Hepatocyte (in vitro differentiated cells): ENCODE measurements at regions not wholly inside any gene's neighbourhood (a gene's known extent, or its start where the extent isn't known, plus 50 kb on each side); places are given as distances from the start of the nearest gene placed in this dataset.

Experiments used
- DNase-seq: peaks from one replicate; pipeline ENCODE4 v3.0.0-alpha.2; 2016; ENCODE audit warnings: low spot score
- H2AFZ ChIP-seq: fragments of 200-600 bp; sonication (generic); 2 replicates; pipeline ENCODE4 v1.6.0; 2016; ENCODE audit warnings: antibody characterized with exemption, mild to moderate bottlenecking
- H3K27ac ChIP-seq: fragments of 200-600 bp; sonication (generic); 2 replicates; pipeline ENCODE4 v1.5.1; 2016; ENCODE audit warnings: mild to moderate bottlenecking
- H3K27me3 ChIP-seq: fragments of 200-600 bp; sonication (generic); 2 replicates; pipeline ENCODE4 v1.6.1; 2016
- H3K36me3 ChIP-seq: fragments of 200-600 bp; sonication (generic); replicated peaks from 2 replicates; pipeline ENCODE4 v1.5.1; 2016; ENCODE audit warnings: low read depth; ENCODE audit not compliant: insufficient read depth
- H3K4me1 ChIP-seq: fragments of 200-600 bp; sonication (generic); 2 replicates; pipeline ENCODE4 v1.5.1; 2016; ENCODE audit warnings: mild to moderate bottlenecking, moderate library complexity; ENCODE audit not compliant: insufficient read depth
- H3K4me2 ChIP-seq: fragments of 200-600 bp; sonication (generic); 2 replicates; pipeline ENCODE4 v1.6.0; 2016
- H3K4me3 ChIP-seq: fragments of 200-600 bp; sonication (generic); 2 replicates; pipeline ENCODE4 v1.5.1; 2016; ENCODE audit warnings: mild to moderate bottlenecking
- H3K79me2 ChIP-seq: fragments of 200-600 bp; sonication (generic); 2 replicates; pipeline ENCODE4 v1.6.0; 2017; ENCODE audit warnings: mild to moderate bottlenecking
- H3K9me2 ChIP-seq: fragments of 200-600 bp; sonication (generic); replicated peaks from 2 replicates; pipeline ENCODE4 v1.6.0; 2017; ENCODE audit warnings: mild to moderate bottlenecking; ENCODE audit not compliant: insufficient read depth
- H3K9me3 ChIP-seq: fragments of 200-600 bp; sonication (generic); 2 replicates; pipeline ENCODE4 v1.5.1; 2016; ENCODE audit warnings: low read depth, mild to moderate bottlenecking
- H4K20me1 ChIP-seq: fragments of 200-600 bp; sonication (generic); 2 replicates; pipeline ENCODE4 v1.6.0; 2016; ENCODE audit warnings: mild to moderate bottlenecking; ENCODE audit not compliant: insufficient read depth, poor library complexity, severe bottlenecking
- EZH2 ChIP-seq: fragments of 200-600 bp; sonication (generic); IDR thresholded peaks from 2 replicates; pipeline ENCODE4 v1.6.1; 2016; ENCODE audit warnings: antibody characterized with exemption, mild to moderate bottlenecking, borderline replicate concordance
- EZH2phosphoT487 ChIP-seq: fragments of 200-600 bp; sonication (generic); IDR thresholded peaks from one replicate; pipeline ENCODE4 v1.6.1; 2018; ENCODE audit warnings: antibody characterized with exemption, mild to moderate bottlenecking, low read depth, moderate library complexity; ENCODE audit not compliant: unreplicated experiment, severe bottlenecking
- WGBS: methylation state at CpG from one replicate; pipeline ENCODE4 v1.1.6; 2016; ENCODE audit warnings: low lambda C conversion rate; ENCODE audit errors: missing lambda C conversion rate; 5-methylcytosine and 5-hydroxymethylcytosine counted together
- TF ChIP-seq, protein P1 (sequence below): fragments of 200-600 bp; sonication (generic); IDR thresholded peaks from 2 replicates; pipeline ENCODE4 v1.5.1; 2016; ENCODE audit warnings: antibody characterized with exemption, mild to moderate bottlenecking; ENCODE audit not compliant: poor library complexity

DNA sequence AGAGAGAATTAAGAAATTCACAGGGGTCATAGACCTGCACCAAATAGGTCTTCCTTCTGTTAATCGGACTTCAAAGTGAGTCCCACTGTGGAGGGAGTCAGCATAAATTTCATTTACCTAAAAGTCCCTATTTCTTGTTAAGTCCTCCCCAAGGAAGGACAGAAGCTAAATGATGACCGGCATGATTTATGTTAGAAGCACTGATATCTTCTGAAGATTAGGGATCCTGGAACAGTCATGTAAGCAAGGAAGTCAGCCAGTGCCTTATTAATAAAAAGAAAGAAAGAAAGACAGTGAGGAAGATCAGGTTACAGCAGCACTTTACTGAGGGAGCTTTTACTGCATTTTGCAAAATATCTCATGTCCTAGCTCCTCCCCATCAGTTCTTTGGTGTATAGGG is 287.5 kb downstream of the FOXG1 start:
- Histone ChIP-seq H3K4me2 (no peak overlapping the region), H2AFZ (no peak overlapping the region), H3K9me2 (no peaks in the 10 kb centered on the region), H3K9me3 (no peaks in the 10 kb centered on the region), H3K4me3 (no peak overlapping the region), H3K27me3 (no peaks in the 10 kb centered on the region), H3K36me3 (no peaks in the 10 kb centered on the region), H3K27ac (no peak overlapping the region), H4K20me1 (peaks cover 3% of the 10 kb centered on the region), H3K4me1 (no peaks in the 10 kb centered on the region), H3K79me2 (no peaks in the 10 kb centered on the region)
- WGBS: 73% methylated on average over 2 of the region's 2 CpGs
- DNase-seq: no peak
- no peak for TF ChIP-seq EZH2phosphoT487
- TF ChIP-seq EZH2: no peak
- TF ChIP-seq, protein P1, sequence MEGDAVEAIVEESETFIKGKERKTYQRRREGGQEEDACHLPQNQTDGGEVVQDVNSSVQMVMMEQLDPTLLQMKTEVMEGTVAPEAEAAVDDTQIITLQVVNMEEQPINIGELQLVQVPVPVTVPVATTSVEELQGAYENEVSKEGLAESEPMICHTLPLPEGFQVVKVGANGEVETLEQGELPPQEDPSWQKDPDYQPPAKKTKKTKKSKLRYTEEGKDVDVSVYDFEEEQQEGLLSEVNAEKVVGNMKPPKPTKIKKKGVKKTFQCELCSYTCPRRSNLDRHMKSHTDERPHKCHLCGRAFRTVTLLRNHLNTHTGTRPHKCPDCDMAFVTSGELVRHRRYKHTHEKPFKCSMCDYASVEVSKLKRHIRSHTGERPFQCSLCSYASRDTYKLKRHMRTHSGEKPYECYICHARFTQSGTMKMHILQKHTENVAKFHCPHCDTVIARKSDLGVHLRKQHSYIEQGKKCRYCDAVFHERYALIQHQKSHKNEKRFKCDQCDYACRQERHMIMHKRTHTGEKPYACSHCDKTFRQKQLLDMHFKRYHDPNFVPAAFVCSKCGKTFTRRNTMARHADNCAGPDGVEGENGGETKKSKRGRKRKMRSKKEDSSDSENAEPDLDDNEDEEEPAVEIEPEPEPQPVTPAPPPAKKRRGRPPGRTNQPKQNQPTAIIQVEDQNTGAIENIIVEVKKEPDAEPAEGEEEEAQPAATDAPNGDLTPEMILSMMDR: no peak

- no peaks in the 10 kb centered on the region for H3K9me2 ChIP-seq
- no peak for DNase-seq
- TF ChIP-seq EZH2phosphoT487 (no peak), EZH2 (no peak)
- TF ChIP-seq, protein P1: no peak
- H3K4me2 ChIP-seq: no peak overlapping the region
- no peaks in the 10 kb centered on the region for H3K79me2 ChIP-seq
- H2AFZ ChIP-seq: no peak overlapping the region
- no peak overlapping the region for H3K4me3 ChIP-seq
- no peak overlapping the region for H3K27ac ChIP-seq
- H3K4me1 ChIP-seq: no peaks in the 10 kb centered on the region
- peaks cover 3% of the 10 kb centered on the region for H4K20me1 ChIP-seq
- 75% methylated on average over 6 of the region's 6 CpGs for WGBS
- H3K27me3 ChIP-seq: no peaks in the 10 kb centered on the region
- no peaks in the 10 kb centered on the region for H3K9me3 ChIP-seq
- no peaks in the 10 kb centered on the region for H3K36me3 ChIP-seq
These were observed 289.5 kb downstream of the FOXG1 start for GRCh38 chr14:29056041-29056566.

GRCh38 chr14:29061702-29062101 is 295.1 kb downstream of the FOXG1 start:
- Histone ChIP-seq H3K9me2 (no peaks in the 10 kb centered on the region), H3K9me3 (no peaks in the 10 kb centered on the region), H3K27ac (no peak overlapping the region), H3K36me3 (no peaks in the 10 kb centered on the region), H3K4me1 (peaks cover 5% of the 10 kb centered on the region), H3K79me2 (no peaks in the 10 kb centered on the region), H3K4me3 (no peak overlapping the region), H4K20me1 (no peaks in the 10 kb centered on the region), H3K27me3 (no peaks in the 10 kb centered on the region), H3K4me2 (no peak overlapping the region), H2AFZ (no peak overlapping the region)
- TF ChIP-seq EZH2phosphoT487 (no peak), EZH2 (no peak)
- TF ChIP-seq, protein P1: no peak
- DNase-seq: no peak
- WGBS: 76% methylated on average over 2 of the region's 2 CpGs

DNA sequence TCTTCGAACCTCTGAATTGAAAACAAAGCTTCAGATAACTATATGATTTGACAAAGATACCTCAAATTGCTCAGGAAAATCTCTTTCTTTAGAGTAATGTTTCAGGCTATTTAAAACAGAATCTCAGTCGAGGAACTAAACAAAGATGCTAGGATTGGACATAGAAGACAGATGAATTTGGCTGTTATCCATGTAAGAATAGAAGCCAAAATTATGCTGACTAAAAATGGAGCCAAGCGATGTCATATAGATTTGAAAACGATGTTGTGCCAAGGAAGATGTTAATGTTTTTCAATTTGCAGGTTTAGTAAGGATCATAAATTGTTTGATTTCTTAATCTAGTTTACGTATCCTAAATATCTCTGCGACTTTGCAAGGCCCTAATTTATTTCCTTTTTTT is 295.9 kb downstream of the FOXG1 start:
- no peak for TF ChIP-seq EZH2phosphoT487
- TF ChIP-seq, protein P1: no peak
- TF ChIP-seq EZH2: no peak
- no peak for DNase-seq
- no peaks in the 10 kb centered on the region for H4K20me1 ChIP-seq
- H3K4me1 ChIP-seq: peaks cover 5% of the 10 kb centered on the region
- no peak overlapping the region for H3K4me3 ChIP-seq
- no peaks in the 10 kb centered on the region for H3K9me3 ChIP-seq
- H3K36me3 ChIP-seq: no peaks in the 10 kb centered on the region
- H3K27me3 ChIP-seq: no peaks in the 10 kb centered on the region
- 85% methylated on average over 6 of the region's 6 CpGs for WGBS
- H3K27ac ChIP-seq: no peak overlapping the region
- H2AFZ ChIP-seq: no peak overlapping the region
- H3K9me2 ChIP-seq: no peaks in the 10 kb centered on the region
- H3K79me2 ChIP-seq: no peaks in the 10 kb centered on the region
- no peak overlapping the region for H3K4me2 ChIP-seq
